GM21515 (cell line): ENCODE measurements at regions not wholly inside any gene's neighbourhood (a gene's known extent, or its start where the extent isn't known, plus 50 kb on each side); places are given as distances from the start of the nearest gene placed in this dataset.
A peak's percentile ranks its signal among the peaks of the same experiment; 100 is the strongest.

Experiments
- ATAC-seq: cut with Tn5 transposase; IDR thresholded peaks from one replicate; pipeline ENCODE4 v1.9.1; 2021; ENCODE audit not compliant: unreplicated experiment

DNA sequence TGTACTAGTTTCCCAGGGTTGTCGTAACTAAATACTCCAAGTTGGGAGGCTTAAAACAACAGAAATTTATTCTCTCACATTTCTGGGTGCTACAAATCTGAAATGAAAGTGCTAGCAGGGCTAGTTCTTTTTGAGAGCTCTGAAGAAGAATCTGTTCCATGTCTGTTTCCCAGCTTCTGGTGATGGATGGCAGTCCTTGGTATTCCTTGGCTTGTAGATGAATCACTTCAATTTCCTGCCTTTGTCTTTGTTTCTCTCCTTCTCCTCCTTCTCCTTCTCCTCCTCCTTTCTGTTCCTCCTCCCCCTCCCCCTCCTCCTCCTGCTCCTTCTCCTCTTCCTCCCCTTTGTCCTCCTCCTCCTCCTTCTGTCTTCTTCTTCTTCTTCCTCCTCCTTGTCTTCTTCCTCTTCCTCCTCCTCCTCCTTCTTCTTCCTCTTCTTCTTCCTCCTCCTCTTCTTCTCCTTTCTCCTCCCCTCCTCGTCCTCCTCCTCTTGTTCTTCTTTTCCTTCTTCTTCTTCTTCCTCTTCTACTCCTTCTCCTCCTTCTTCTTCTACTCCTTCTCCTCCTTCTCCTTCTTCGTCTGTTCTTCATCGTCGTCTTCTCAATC lies 104.7 kb upstream of the ANKRD55 start:
- ATAC-seq = no peak

DNA sequence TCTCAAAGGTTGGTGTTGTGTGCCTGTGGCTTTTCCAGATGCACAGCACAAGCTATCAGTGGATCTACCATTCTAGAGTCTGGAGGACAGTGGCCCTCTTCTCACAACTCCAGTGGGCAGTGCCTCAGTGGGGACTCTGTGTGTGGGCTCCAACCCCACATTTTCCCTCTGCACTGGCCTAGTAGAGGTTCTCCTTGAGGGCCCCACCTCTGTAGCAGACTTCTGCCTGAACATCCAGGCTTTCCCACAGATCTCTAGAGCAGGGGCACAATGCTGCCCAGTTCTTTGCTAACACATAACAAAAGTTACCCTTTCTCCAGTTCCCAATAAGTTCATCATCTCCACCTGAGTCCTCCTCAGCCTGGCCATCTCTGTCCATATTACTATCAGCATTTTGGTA lies 102.1 kb upstream of the ANKRD55 start:
- ATAC-seq = no peak

DNA sequence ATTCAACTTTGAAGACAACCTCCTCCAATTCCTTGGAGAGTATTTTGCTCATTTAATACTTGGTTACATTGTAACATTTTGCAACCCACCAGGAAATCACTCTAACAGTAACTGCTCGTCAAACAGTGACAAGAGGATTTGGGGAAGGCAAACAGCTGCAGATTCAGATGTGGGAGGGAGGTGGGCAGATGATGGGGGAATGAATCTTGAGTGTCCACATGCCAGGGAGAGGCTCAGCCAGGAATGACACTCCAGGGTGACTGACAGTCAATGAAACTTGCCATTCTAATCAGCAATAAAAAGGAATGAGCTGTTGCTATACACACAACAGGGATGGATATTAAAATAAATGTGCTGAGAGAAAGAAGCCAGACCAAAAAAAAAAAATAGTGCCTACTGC lies 97.7 kb upstream of the ANKRD55 start:
- no peak for ATAC-seq

DNA sequence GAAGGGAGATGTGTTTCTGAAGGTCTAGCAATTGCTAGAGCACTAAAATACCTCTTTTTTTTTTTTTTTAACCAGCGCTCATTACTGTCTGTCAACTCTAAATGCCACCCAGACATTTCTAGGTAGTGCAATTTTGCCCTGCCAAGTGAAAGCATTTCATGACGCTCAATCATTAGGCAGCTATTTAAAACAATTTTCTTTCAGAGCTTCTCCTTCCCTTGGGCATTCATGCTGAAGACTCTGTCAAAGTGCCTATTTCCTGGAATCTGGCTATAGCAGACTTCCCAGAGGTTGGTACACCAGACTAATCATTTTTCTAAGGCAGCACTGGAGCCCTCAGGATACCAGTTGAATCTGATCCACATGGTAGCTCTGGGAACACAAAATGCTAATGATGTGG lies 97.0 kb upstream of the ANKRD55 start:
- no peak for ATAC-seq

DNA sequence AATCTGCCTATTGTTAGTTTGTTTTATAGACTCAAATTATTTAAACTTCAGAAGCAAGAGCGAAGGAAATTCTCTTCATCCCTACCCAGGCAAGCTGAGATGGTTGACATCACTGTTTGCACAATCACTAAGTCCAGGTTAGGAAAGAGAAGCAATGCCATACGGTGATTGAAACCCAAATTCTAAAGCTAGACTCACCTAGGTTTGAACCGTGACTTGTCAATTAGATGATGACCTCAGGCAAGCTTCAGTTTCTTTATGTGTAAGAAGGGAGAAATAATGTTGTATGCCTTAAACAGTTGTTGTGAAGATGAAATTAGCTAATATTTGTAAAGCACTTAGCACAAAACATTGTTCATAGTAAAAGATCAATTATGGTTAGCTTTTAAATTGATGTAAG lies 96.5 kb upstream of the ANKRD55 start:
- ATAC-seq = peak; percentile 51

DNA sequence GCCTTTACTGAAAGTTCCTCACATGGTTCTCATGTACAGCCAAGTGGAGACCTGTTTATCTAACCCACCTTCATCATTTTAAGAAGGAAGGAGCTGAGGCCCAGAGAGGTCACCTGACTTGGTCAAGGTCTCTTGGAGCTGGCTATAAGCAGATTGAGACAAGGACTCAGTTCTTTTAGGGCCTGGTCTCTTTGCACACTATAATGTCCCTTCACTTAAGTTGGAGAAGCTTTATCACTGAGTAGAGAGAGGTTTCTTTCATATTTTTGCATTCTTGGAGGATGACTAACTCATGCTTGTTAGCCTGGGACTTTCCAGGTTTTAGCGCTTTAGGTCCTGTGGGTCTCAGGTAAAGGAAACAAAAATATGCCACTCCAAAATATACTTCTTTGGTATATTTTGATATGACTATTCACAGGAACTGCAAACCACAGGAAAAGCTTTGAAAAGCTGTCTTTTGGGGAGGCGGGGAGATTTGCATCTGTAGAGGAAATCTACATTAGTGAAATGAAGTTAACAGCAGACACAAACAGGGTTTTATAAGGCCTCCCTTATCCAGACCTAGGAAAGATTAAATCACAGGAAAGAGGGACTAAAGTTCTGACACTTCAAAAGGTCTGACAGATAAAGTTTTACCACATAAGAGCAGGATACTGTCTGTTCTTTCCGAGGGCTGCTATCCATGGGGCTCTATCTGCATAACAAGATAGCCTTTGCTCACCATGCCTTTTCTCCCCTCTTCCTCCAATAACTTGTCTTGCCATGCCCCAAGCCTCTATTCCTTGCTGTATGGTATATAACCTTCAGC lies 95.8 kb upstream of the ANKRD55 start:
- ATAC-seq = peak; percentile 45

DNA sequence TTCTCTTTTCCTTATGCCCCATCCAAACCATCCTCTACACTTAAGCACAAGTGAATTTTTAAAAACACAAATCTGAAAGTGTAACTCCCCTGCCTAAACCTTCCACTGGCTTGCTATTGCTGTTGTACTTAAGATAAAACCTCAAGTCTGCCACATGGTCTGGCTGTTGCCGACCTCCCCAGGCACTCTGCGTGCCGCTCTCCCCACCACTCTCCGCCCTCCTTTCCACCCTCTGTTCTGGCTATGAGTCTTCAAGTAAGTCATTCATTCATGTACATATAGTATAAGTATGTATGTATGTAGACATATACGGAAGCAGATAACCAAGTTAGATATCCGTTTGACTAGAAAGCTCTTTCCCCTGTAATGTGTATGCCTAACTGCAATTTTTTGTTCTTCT lies 94.7 kb upstream of the ANKRD55 start:
- no peak for ATAC-seq

DNA sequence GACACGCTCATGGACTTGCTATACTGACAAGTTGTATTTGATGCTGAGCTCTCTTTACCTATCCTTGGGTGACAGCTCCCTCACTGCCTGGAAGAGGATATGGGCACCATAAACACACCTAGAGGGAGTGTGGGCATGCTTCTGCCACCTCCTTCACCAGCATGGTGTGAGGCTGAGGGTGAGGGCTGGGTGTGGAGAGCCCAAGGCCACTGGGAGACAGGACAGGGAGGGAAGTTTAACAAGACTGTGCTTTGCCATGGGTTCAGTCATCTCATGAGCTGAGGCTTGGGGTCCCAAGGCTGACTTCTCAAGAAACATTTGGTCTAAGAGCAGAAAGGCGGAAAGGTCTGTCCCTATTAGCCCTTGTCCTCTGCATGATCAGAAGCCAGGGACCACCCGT lies 93.6 kb upstream of the ANKRD55 start:
- no peak for ATAC-seq

DNA sequence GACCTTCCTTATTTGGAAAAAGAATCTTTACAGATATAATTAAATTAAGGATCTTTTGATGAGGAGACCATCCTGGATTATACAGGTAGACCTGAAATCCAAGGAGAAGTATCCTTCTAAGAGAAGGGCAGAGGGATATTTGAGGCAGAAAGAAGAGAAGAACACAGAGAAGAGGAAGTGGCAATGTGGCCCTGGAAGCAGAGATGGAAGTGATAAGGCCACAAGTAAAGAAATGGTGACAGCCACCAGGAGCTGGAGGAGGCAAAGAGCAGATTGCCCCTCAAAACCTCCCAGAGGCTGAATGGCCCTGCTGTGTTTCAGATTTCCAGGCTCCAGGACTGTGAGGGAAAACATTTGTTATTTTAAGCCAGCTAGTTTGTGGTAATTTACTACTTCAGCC lies 93.0 kb upstream of the ANKRD55 start:
- ATAC-seq = no peak

DNA sequence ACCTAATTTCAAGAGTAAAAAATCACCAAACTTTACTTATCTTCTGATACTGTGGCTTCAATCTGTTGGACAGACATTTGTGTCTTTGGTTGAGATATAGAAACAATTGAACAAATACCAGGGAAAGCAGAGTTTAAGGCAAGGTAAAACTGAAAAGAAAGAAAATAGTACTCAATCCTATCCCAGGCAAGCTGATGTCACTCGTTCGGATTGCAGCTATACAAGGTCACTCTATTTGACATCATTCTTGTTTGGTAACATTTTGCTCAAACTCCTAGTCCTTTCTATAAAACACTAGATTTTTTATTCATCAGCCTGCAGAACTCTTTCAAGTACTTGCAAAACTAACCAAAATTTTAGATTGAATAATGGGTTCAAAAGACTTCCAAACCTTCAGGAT lies 91.9 kb upstream of the ANKRD55 start:
- no peak for ATAC-seq

DNA sequence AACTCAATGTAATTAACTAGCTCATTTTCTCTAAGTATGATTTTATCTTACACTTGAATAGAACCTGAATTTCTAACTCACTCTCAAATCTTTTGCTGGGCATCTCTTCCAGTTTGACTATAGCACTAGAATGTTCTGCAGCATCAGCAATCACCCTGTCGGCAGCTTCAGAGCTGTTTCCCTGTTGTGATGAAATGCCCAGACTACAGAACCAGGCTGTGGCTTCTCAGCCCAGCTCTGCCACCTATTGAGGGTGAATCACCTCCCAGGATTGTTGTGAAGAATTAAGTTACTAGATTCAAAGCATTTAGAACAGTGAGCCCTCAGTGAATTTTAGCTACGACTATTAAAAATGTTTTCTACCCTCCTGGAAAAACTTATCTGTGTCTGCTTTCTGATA lies 90.4 kb upstream of the ANKRD55 start:
- no peak for ATAC-seq

DNA sequence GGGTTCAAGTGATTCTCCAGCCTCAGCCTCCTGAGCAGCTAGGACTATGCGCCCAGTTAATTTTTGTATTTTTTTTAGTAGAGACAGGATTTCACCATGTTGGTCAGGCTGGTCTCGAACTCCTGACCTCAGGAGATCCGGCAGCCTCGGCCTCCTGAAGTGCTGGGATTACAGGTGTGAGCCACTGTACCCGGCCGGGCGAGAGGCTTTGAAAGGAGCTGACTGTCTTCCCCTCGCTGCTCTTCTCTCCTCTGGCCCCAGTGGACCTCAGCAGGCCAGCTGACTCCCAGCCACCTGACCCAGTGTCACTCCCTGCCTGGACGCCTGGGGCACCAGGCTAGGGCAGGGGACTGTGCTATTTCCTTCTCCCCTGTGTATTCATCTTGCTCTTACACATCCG lies 89.5 kb upstream of the ANKRD55 start:
- ATAC-seq = no peak

DNA sequence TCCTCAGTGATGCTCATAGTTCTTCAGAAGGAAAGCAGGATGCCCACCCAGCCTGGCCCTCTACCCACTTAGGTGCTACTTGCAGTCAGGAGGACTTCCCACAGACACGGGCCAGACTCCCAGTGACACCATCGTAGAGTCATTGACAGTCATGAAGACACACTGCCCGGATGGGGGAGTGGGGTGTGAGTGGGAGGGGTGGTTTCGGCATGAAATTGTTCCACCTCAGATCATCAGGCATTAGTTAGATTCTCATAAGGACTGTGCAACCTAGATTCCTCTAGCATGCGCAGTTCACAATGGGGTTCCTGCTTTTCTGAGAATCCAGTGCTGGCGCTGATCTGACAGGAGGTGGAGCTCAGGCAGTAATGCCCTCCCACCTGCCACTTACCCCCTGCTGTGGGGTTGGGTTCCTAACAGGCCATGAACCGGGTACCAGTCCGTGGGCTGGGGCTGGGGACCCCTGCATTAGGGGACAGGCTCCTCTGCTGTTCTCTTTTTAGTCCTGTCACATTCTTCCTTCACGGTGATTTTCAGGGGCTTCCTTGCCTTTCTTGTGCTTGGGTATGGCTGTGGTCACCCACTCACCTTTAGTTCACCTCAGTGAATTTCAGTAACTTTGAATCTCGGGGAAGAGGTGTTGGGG lies 88.2 kb upstream of the ANKRD55 start:
- no peak for ATAC-seq

DNA sequence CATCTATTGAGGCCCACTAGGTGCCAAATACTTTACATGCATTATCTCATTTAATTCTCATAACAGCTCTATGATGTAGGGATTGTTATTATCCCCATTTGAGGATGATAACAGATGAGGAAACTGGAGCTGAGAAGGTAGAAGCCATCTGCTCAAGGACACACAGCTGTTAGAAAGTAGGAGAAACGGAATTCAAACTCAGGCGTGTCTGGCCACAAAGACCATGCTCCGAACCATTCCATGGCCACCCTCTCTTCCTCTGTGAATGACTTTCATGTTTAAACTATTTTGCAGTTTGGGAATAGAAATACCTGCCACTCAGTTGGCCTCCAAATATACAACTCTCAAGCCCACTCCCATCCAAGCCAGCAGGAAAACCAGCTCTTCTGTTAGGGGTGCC lies 87.6 kb upstream of the ANKRD55 start:
- ATAC-seq = no peak

DNA sequence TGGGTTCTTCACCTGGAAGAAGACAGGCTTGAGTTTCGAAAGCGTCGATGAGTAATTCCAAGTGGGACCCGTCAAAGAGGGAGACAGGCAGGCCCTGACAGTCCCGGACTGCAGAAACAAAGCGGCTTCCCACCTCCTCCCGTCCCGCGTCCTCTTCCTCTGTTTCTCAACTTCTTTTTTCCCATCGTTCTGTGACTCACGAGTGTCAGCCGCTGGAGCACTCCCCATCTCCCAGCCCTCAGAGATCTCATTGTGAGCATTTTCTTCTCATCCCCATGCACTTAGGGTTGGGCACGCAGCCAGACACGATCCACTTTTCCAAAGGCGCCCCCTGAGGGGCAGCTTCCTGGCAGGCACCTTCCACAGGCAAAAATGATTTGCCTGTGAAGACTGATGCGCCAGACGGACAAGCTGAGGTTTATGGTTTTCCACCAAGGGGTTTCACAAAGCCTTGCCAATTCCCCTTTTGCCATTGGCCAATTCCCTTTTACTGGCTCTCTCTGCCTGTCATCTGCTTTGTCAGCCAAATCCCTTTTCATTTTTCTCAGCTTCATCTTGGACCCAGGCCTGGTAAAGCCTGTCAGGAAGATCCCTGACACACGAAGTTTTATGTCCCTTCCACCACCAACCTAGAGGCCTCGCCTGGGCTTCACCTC lies 86.5 kb upstream of the ANKRD55 start:
- ATAC-seq = no peak

DNA sequence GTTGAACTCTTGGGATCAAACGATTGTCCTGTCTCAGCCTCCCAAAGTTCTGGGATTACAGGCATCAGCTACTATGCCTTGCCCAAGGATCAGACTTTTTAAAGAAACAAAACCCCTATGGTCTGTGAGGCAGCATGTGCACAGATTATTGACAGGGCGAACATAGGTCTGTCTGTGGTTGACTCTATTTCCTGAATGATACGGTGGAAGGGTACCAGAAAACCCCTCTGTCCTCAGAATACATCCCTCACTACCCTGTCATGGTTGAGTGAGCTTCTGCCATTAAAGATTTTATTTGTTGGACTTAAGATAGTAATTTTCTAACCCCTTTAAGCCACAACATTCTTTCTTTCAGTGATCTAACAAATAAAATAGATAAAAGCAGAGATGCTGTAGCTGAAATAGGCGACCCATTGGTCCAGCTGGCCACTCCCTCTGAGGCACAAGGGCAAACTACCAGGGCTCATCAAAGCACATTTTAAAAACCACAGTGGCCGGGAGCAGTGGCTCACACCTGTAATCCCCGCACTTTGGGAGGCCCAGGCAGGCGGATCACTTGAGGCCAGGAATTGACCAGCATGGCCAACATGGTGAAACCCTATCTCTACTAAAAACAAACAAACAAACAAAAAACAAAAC lies 84.9 kb upstream of the ANKRD55 start:
- ATAC-seq = no peak

DNA sequence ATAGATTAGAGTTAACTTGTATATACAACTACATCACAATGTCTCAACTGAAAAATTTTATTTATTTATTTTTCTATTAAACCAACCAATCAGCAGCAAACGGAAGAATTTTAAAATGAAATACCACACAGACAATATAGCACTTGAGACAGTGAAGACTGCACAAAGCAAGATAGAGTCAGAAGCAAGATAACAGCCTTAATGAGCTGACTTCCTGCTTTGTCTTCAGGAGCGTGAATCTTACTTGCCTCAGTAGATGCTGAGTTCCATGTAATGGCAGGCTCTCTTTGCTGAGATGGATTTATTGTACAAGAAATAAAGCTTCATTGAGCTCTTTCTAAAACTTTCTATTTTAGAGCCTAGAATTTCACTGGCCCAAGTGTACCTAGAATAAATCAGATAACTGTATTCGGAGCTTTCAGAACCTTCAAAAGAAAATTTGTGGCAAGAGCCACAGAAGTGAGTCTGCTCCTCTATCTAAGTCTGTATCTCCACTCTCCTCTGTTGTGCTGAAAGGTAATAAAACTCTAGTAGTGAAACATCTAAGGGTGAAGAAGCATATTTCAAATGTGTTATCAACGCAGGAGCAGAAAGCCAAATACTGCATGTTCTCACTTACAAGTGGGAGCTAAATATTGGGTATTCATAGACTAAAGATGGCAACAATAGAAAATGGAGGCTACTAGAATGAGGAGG lies 83.3 kb upstream of the ANKRD55 start:
- ATAC-seq = no peak

DNA sequence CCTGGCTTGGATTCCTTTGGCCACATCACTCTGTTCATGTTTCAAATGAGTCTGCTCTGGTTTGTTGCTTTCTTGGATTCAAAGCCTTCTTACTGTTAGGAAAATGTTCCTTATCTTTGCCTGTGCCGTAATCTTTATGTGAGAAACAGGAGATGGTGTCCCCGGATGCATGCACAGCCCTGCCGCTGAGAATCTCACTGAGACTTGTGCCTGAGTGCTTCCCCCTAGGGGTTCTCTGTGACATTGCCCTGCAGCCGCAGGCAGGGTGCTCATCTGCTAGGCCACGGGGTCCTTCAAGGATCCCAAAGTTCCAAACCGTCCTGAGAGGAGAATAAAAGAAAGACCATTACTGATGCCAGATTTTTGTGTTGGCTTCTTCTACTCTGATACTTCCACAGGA lies 81.4 kb upstream of the ANKRD55 start:
- no peak for ATAC-seq

DNA sequence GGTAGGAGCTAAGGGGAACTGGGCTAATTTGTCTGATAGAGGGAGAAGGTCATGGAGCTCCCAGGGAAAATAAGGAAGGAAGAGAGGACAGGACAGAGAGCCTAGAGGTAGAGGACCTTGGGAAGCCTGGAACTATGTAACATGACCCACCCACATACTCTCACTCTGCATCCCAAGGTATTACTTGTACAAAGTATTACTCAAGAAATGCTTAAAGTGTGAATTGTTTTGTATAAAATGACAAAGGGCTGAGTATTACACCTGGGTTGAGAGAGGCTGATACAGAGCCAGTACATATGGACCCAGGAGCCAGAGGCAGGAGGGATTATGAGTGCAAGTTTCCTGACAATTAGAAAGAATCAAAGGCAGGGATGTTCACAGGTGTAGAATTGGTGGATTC lies 80.5 kb upstream of the ANKRD55 start:
- no peak for ATAC-seq

DNA sequence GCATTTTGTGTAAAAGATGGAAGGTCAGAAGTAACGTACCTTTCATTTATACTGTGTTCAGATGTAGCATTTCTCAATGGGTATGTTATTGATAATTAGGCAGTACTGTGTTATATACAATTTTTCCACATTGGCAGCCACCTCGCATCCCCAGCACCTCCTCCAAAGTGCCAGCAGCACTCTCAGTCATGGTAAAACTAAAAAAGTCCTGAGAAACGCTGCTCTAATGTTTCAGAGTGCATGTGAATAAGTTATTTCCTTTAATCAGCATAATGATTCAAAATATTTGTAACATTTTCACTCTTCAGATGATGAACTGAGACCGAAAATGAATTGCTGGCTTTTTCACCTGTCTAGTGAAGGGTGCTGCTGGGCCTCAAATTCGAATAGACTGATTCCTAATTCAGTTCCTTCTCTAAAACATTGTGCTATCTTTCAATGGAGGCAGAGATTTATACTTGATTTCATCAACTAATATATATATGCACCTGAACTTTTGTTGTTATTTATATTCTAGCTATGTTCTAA lies 79.9 kb upstream of the ANKRD55 start:
- ATAC-seq = no peak
